ENCODE measurements at regions not wholly inside any gene's neighbourhood (a gene's known extent, or its start where the extent isn't known, plus 50 kb on each side); places are given as distances from the start of the nearest gene placed in this dataset.

GRCh38 chrX:77003956-77004355 is 443.2 kb upstream of the FGF16 start:
- Histone ChIP-seq H3K27ac (ENCODE audit: extremely low read length, insufficient read depth, low read length) (no peak overlapping the region), H3K79me2 (ENCODE audit: insufficient read depth, low read length) (no peaks in the 10 kb centered on the region), H3K4me3 (replicated peaks in 1 of 3; ENCODE audit: insufficient read depth in 1 of 3, low read depth in 2 of 3, low read length in 3 of 3) (no peak overlapping the region), H2AFZ (ENCODE audit: low read length) (no peak overlapping the region), H4K20me1 (ENCODE audit: insufficient read depth, low read length) (no peaks in the 10 kb centered on the region), H3K9me3 (ENCODE audit: low read length) (no peaks in the 10 kb centered on the region), H3K4me2 (ENCODE audit: low read depth, low read length) (no peak overlapping the region), H3K9ac (ENCODE audit: insufficient read depth, low read depth, low read length) (no peak overlapping the region), H3K27me3 (ENCODE audit: control insufficient read depth in 1 of 2, insufficient read depth in 2 of 2, low read length in 2 of 2) (no peaks in the 10 kb centered on the region), H3K36me3 (replicated peaks in 1 of 2; ENCODE audit: control insufficient read depth in 1 of 2, insufficient read depth in 2 of 2, low read length in 2 of 2) (no peaks in the 10 kb centered on the region), H3K4me1 (ENCODE audit: insufficient read depth, low read length) (no peaks in the 10 kb centered on the region)
- no peak for DNase-seq (ENCODE audit: low spot score)
- TF ChIP-seq MED8 (CRISPR knock-in tag; IDR thresholded peaks at IDR 0.05; ENCODE audit: insufficient replicate concordance) (no peak), FOXO1 (CRISPR knock-in tag; IDR thresholded peaks at IDR 0.05) (no peak), ZNF746 (CRISPR knock-in tag; IDR thresholded peaks at IDR 0.05) (no peak), RXRA (CRISPR knock-in tag; IDR thresholded peaks at IDR 0.05) (no peak), EHMT2 (IDR thresholded peaks at IDR 0.05; ENCODE audit: borderline replicate concordance, low read depth, low read length) (no peak), SATB2 (CRISPR knock-in tag; IDR thresholded peaks at IDR 0.05) (no peak), ZNF605 (CRISPR knock-in tag; IDR thresholded peaks at IDR 0.05) (no peak), EED (CRISPR knock-in tag; IDR thresholded peaks at IDR 0.05) (no peak), ZFP36 (IDR thresholded peaks at IDR 0.05; ENCODE audit: borderline replicate concordance, low read depth, low read length, partially characterized antibody) (no peak), BCLAF1 (IDR thresholded peaks at IDR 0.05) (no peak), KLF9 (CRISPR knock-in tag; IDR thresholded peaks at IDR 0.05; ENCODE audit: low read depth) (no peak), XBP1 (CRISPR knock-in tag; IDR thresholded peaks at IDR 0.05) (no peak)
- intact Hi-C loops (cut with micrococcal nuclease; ENCODE audit: unreplicated experiment) = no loop called here
- BruUV-seq (replicated peaks) = no TSS peak
- POLR2A ChIA-PET = no interaction called here
- CTCF ChIA-PET (ENCODE audit: low intra/inter-chr PET ratio, low total read pairs) = no interaction called here
- in situ Hi-C loops (cut with HindIII; ENCODE audit: extremely low pct_ligation_motif_present, low pct_unique_long_range_greater_than_20kb) = no loop called here
- no peak for FAIRE-seq
- ATAC-seq = no peak
- 59% methylated on average over 2 of the region's 3 CpGs for WGBS (ENCODE audit: low lambda C conversion rate)
